HG03025 (cell line): ENCODE measurements at regions not wholly inside any gene's neighbourhood (a gene's known extent, or its start where the extent isn't known, plus 50 kb on each side); places are given as distances from the start of the nearest gene placed in this dataset.

Experiments
- ATAC-seq: cut with Tn5 transposase; IDR thresholded peaks from one replicate; pipeline ENCODE4 v1.9.1; 2021; ENCODE audit warnings: mild to moderate bottlenecking, moderate library complexity; ENCODE audit not compliant: unreplicated experiment, low FRiP score

- no peak for ATAC-seq
These were observed 72.9 kb upstream of the DIAPH2 start for GRCh38 chrX:96611619-96612362.

DNA sequence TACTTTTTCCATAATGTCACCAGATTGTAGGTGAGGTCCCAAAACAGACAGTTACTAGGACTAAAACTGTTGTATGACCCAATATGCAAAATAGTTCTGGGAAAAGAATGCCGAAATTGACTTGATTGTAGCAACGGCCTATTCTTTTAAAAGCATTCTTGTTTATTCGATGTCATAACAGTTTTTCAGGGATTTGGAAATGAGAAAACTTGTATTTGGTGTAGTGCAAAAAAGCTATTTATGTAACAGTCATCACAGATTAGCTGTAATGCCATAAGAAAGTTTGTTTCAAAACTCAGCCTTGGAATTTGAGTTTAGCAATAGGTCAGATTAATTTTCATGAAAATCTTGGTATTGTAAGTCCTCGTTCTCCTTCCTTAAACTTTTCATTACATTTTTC is 69.2 kb upstream of the DIAPH2 start:
- ATAC-seq, result no peak

DNA sequence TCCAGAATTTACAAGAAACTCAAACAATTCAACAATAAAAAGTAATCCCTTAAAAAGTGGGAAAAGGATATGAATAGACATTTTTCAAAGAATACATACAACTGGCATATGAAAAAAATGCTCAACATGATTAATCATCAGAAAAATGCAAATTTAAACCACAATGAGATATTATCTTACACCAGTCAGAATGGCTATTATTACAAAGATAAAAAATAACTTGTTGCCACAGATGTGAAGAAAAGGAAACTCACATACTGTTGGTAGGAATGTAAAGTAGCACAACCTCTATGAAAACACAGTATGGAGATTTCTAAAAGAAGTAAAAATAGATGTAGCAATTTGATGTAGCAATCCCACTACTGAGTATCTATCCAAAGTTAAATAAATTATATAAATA is 65.1 kb upstream of the DIAPH2 start:
- ATAC-seq, result no peak

GRCh38 chrX:96621811-96622210 is 62.8 kb upstream of the DIAPH2 start:
- ATAC-seq, result no peak
